IMR-90 (cell line): ENCODE measurements at regions not wholly inside any gene's neighbourhood (a gene's known extent, or its start where the extent isn't known, plus 50 kb on each side); places are given as distances from the start of the nearest gene placed in this dataset.

Experiments used
- ATAC-seq: fragments of 200-7000 bp; cut with Tn5 transposase; 2 replicates; pipeline ENCODE4 v1.9.1; 2020; ENCODE audit warnings: low read depth, mild to moderate bottlenecking, moderate library complexity
- BruUV-seq: library from RNA; stranded (reverse); fragments of 400-500 nt; replicated peaks from 2 replicates; lab custom pipeline; 2021; lab: Mats Ljungman, UMichigan
- CTCF ChIA-PET: fragments of 300-600 bp; formaldehyde crosslinking; extraction: SDS; loops from one replicate; lab custom pipeline; 2021; ENCODE audit warnings: antibody characterized with exemption; lab: Yijun Ruan, JAX
- POLR2A ChIA-PET: fragments of 300-600 bp; sonication (Branson Sonifier 250); formaldehyde crosslinking; loops from one replicate; lab custom pipeline; 2022; ENCODE audit warnings: antibody characterized with exemption; ENCODE audit not compliant: unreplicated experiment; lab: Charles Lee
- DNase-seq: peaks from one replicate; pipeline ENCODE4 v3.0.0; 2013
- H2AFZ ChIP-seq: replicated peaks from 2 replicates; pipeline ENCODE3; 2013; ENCODE audit warnings: low read length, mild to moderate bottlenecking; ENCODE audit not compliant: poor library complexity
- H2AK5ac ChIP-seq: 2 replicates; pipeline ENCODE4 v1.6.1; 2013; ENCODE audit warnings: low read depth, low read length, inconsistent platforms
- H2AK9ac ChIP-seq: replicated peaks from 2 replicates; pipeline ENCODE3; 2013; ENCODE audit warnings: mild to moderate bottlenecking, low read depth, low read length, moderate library complexity; ENCODE audit not compliant: poor library complexity
- H2BK120ac ChIP-seq: 2 replicates; pipeline ENCODE4 v1.6.1; 2013; ENCODE audit warnings: low read depth, low read length, inconsistent platforms
- H2BK15ac ChIP-seq: 3 replicates; pipeline ENCODE4 v1.6.1; 2013; ENCODE audit warnings: low read depth, low read length, inconsistent platforms
- H2BK20ac ChIP-seq: 2 replicates; pipeline ENCODE4 v1.6.1; 2013; ENCODE audit warnings: low read depth, mild to moderate bottlenecking, inconsistent platforms, low read length, moderate library complexity
- H2BK5ac ChIP-seq: 2 replicates; pipeline ENCODE4 v1.6.1; 2013; ENCODE audit warnings: mild to moderate bottlenecking, low read depth, low read length, inconsistent platforms; ENCODE audit not compliant: poor library complexity, severe bottlenecking
- H3K14ac ChIP-seq: replicated peaks from 2 replicates; pipeline ENCODE4 v1.6.1; 2013; ENCODE audit warnings: low read depth, low read length, inconsistent platforms
- H3K18ac ChIP-seq: 2 replicates; pipeline ENCODE4 v1.6.1; 2013; ENCODE audit warnings: low read depth, low read length, control low read depth
- H3K23ac ChIP-seq: 2 replicates; pipeline ENCODE4 v1.6.1; 2013; ENCODE audit warnings: low read depth, low read length, inconsistent platforms
- H3K27ac ChIP-seq: 2 replicates; pipeline ENCODE4 v1.5.1; 2013; ENCODE audit warnings: mild to moderate bottlenecking, control low read depth, low read length; ENCODE audit not compliant: insufficient read depth
- H3K27me3 ChIP-seq: 2 replicates; pipeline ENCODE4 v1.6.1; 2013; ENCODE audit warnings: low read length; ENCODE audit not compliant: control insufficient read depth, insufficient read depth
- H3K36me3 ChIP-seq: 2 replicates; pipeline ENCODE4 v1.6.1; 2013; ENCODE audit warnings: low read length, mixed read lengths; ENCODE audit not compliant: control insufficient read depth, insufficient read depth
- H3K4ac ChIP-seq: 2 replicates; pipeline ENCODE4 v1.6.1; 2013; ENCODE audit warnings: low read depth, low read length, inconsistent platforms
- H3K4me1 ChIP-seq: 2 replicates; pipeline ENCODE4 v1.6.1; 2013; ENCODE audit warnings: low read length, mixed read lengths; ENCODE audit not compliant: control insufficient read depth, insufficient read depth
- H3K4me2 ChIP-seq: 2 replicates; pipeline ENCODE4 v1.6.1; 2013; ENCODE audit warnings: low read depth, mild to moderate bottlenecking, control low read depth, low read length, moderate library complexity
- H3K4me3 ChIP-seq: 2 replicates; pipeline ENCODE4 v1.5.1; 2013; ENCODE audit warnings: low read depth, mild to moderate bottlenecking, control low read depth, low read length, moderate library complexity; ENCODE audit not compliant: insufficient read depth
- H3K56ac ChIP-seq: 2 replicates; pipeline ENCODE4 v1.6.1; 2013; ENCODE audit warnings: low read length, inconsistent platforms; ENCODE audit not compliant: insufficient read depth; ENCODE audit errors: extremely low read depth
- H3K79me1 ChIP-seq, 2 experiments: 2 replicates each; pipeline ENCODE4 v1.6.1; 2013; ENCODE audit warnings: low read length in 2 of 2, inconsistent platforms in 1 of 2, low read depth in 1 of 2
- H3K9ac ChIP-seq: 2 replicates; pipeline ENCODE4 v1.6.1; 2013; ENCODE audit warnings: low read depth, low read length, control low read depth
- H3K9me1 ChIP-seq: 2 replicates; pipeline ENCODE4 v1.6.1; 2013; ENCODE audit warnings: low read length, inconsistent platforms; ENCODE audit not compliant: insufficient read depth
- H3K9me3 ChIP-seq: 2 replicates; pipeline ENCODE4 v1.6.1; 2013; ENCODE audit warnings: low read length; ENCODE audit not compliant: control insufficient read depth, insufficient read depth
- H4K20me1 ChIP-seq: 2 replicates; pipeline ENCODE4 v1.6.1; 2013; ENCODE audit warnings: low read length, inconsistent platforms; ENCODE audit not compliant: insufficient read depth
- H4K5ac ChIP-seq: 2 replicates; pipeline ENCODE4 v1.6.1; 2013; ENCODE audit warnings: mild to moderate bottlenecking, low read depth, low read length, control low read depth
- H4K8ac ChIP-seq, 2 experiments: 2 replicates each; pipeline ENCODE4 v1.6.1; 2013; ENCODE audit warnings: low read depth in 2 of 2, low read length in 2 of 2, control low read depth in 1 of 2, inconsistent platforms in 1 of 2
- H4K91ac ChIP-seq: 2 replicates; pipeline ENCODE4 v1.6.1; 2013; ENCODE audit warnings: low read depth, low read length, inconsistent platforms; ENCODE audit not compliant: insufficient read depth
- CHD1 ChIP-seq: IDR thresholded peaks from 2 replicates; pipeline ENCODE4 v1.6.1; 2012; ENCODE audit warnings: low read depth, low read length, improper control_type of control experiment
- FOS ChIP-seq: fragments of 150-350 bp; IDR thresholded peaks from 2 replicates; pipeline ENCODE4 v1.6.1; 2016; ENCODE audit warnings: low read depth, low read length
- MAFK ChIP-seq: IDR thresholded peaks from 2 replicates; pipeline ENCODE4 v1.6.1; 2012; ENCODE audit warnings: low read depth, low read length, improper control_type of control experiment
- RAD21 ChIP-seq: IDR thresholded peaks from 2 replicates; pipeline ENCODE4 v1.6.1; 2012; ENCODE audit warnings: low read length, improper control_type of control experiment
- RCOR1 ChIP-seq: IDR thresholded peaks from 2 replicates; pipeline ENCODE4 v1.6.1; 2012; ENCODE audit warnings: mild to moderate bottlenecking, low read length, improper control_type of control experiment; ENCODE audit not compliant: insufficient replicate concordance
- RFX5 ChIP-seq: IDR thresholded peaks from 2 replicates; pipeline ENCODE4 v1.8.0; 2012; ENCODE audit warnings: low read depth, mild to moderate bottlenecking, low read length, moderate library complexity
- WGBS, 2 experiments: methylation state at CpG; one replicate each; pipeline versions ENCODE4 v1.1.5 to v1.1.7; 2013; ENCODE audit warnings: missing lambda C conversion rate in 2 of 2; ENCODE audit not compliant: insufficient read length in 1 of 2; ENCODE audit errors: extremely low coverage in 2 of 2; 5-methylcytosine and 5-hydroxymethylcytosine counted together
- dilution Hi-C: fragments of 300-500 bp; cut with HindIII; formaldehyde crosslinking; loops from one replicate; pipeline ENCODE4 v1.14.3; 2018; ENCODE audit warnings: low sequenced_read_pairs; ENCODE audit not compliant: unreplicated experiment
- in situ Hi-C: fragments of 300-500 bp; cut with MboI; formaldehyde crosslinking; loops from 3 replicates; pipeline ENCODE4 v1.14.3; 2019; ENCODE audit warnings: low sequenced_read_pairs, inconsistent platforms, mixed read lengths
- intact Hi-C: fragments of 100-400 bp; cut with micrococcal nuclease; formaldehyde crosslinking; loops from 2 replicates; pipeline ENCODE4 v1.10.0; 2022

DNA sequence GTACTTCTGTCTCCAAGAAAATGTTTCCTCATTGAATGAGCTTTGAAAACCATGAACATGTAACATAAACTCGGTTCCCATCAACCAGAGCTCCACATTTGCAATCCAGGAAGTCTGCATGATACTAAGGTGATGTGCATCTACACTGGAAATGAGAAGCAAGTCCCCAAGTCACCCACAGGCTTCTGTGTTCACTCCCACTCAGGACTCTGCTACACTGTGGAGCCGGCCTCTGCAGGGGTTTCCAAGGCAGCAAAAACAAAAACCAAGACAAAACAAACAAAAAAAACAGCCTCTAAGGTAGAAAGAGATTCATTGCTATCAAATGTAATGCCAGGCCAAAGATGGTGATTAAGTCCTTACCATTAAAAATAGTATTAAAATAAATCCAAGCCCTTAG, 593.7 kb downstream of the IRX1 start:
- Histone ChIP-seq H2BK120ac (no peak overlapping the region), H3K56ac (no peak overlapping the region), H3K4me2 (no peak overlapping the region), H3K4me3 (no peak overlapping the region), H3K27me3 (no peaks in the 10 kb centered on the region), H4K91ac (no peak overlapping the region), H2AK9ac (no peak overlapping the region), H2BK5ac (no peak overlapping the region), H3K9me1 (no peaks in the 10 kb centered on the region), H3K79me1 (no peaks in the 10 kb centered on the region), H3K27ac (no peak overlapping the region), H3K18ac (no peak overlapping the region), H4K8ac (no peak overlapping the region), H4K5ac (no peak overlapping the region), H3K9ac (no peak overlapping the region), H2BK15ac (no peak overlapping the region), H3K14ac (no peak overlapping the region), H3K23ac (no peak overlapping the region), H3K4ac (no peak overlapping the region), H3K4me1 (no peaks in the 10 kb centered on the region), H3K9me3 (peaks cover 11% of the 10 kb centered on the region), H2AK5ac (no peak overlapping the region), H2BK20ac (no peak overlapping the region), H4K20me1 (no peaks in the 10 kb centered on the region), H2AFZ (no peak overlapping the region), H3K36me3 (no peaks in the 10 kb centered on the region)
- TF ChIP-seq RAD21: no peak
- no peak for TF ChIP-seq RCOR1
- no peak for TF ChIP-seq CHD1
- no peak for TF ChIP-seq RFX5
- TF ChIP-seq FOS: no peak
- no peak for TF ChIP-seq MAFK
- in situ Hi-C loops: no loop called here
- no peak for DNase-seq
- POLR2A ChIA-PET: no interaction called here
- no CpG with 5 or more reads among the region's 2 CpGs for whole genome bisulfite sequencing, 2 experiments
- BruUV-seq: no TSS peak
- intact Hi-C loops: no loop called here
- dilution Hi-C loops: no loop called here
- ATAC-seq: no peak
- CTCF ChIA-PET: no interaction called here
